Nephron progenitor cell (in vitro differentiated cells): ENCODE measurements at regions not wholly inside any gene's neighbourhood (a gene's known extent, or its start where the extent isn't known, plus 50 kb on each side); places are given as distances from the start of the nearest gene placed in this dataset.

Source experiments
- DNase-seq: peaks from one replicate; pipeline ENCODE4 v3.0.0; 2021
- H3K27ac Mint-ChIP-seq: 2 replicates; pipeline ENCODE4 v1.8.0; 2021; ENCODE audit warnings: mild to moderate bottlenecking, moderate library complexity, mixed read lengths
- H3K27me3 Mint-ChIP-seq: 2 replicates; pipeline ENCODE4 v1.8.0; 2021; ENCODE audit warnings: mild to moderate bottlenecking, low read depth, mixed read lengths; ENCODE audit not compliant: poor library complexity
- H3K36me3 Mint-ChIP-seq: 2 replicates; pipeline ENCODE4 v1.8.0; 2021; ENCODE audit warnings: low read depth, mixed read lengths
- H3K4me1 Mint-ChIP-seq: 2 replicates; pipeline ENCODE4 v1.8.0; 2021; ENCODE audit warnings: mixed read lengths
- H3K4me3 Mint-ChIP-seq: 2 replicates; pipeline ENCODE4 v1.8.0; 2021; ENCODE audit warnings: mild to moderate bottlenecking, moderate library complexity, mixed read lengths
- H3K9me3 Mint-ChIP-seq: 2 replicates; pipeline ENCODE4 v1.8.0; 2021; ENCODE audit warnings: mild to moderate bottlenecking, moderate library complexity, mixed read lengths
- CTCF ChIP-seq: fragments of 200-600 bp; sonication (generic); IDR thresholded peaks from 2 replicates; pipeline ENCODE4 v1.5.0; 2021; ENCODE audit warnings: antibody characterized with exemption

GRCh38 chr20:40262219-40262618, 426.8 kb downstream of the MAFB start:
- H3K27ac Mint-ChIP-seq: no peak overlapping the region
- H3K9me3 Mint-ChIP-seq: no peaks in the 10 kb centered on the region
- H3K36me3 Mint-ChIP-seq: no peaks in the 10 kb centered on the region
- no peak for TF ChIP-seq CTCF
- peaks cover 12% of the 10 kb centered on the region for H3K27me3 Mint-ChIP-seq
- no peak for DNase-seq
- H3K4me3 Mint-ChIP-seq: no peak overlapping the region
- peaks cover 37% of the 10 kb centered on the region for H3K4me1 Mint-ChIP-seq

GRCh38 chr20:40258931-40259330, 430.1 kb downstream of the MAFB start:
- no peak for DNase-seq
- Mint-ChIP-seq H3K27me3 (peaks cover 14% of the 10 kb centered on the region), H3K27ac (no peak overlapping the region), H3K4me1 (peaks cover 37% of the 10 kb centered on the region), H3K4me3 (no peak overlapping the region), H3K9me3 (no peaks in the 10 kb centered on the region), H3K36me3 (no peaks in the 10 kb centered on the region)
- TF ChIP-seq CTCF: no peak

GRCh38 chr20:40257763-40258162, 431.3 kb downstream of the MAFB start:
- H3K4me3 Mint-ChIP-seq: no peak overlapping the region
- no peaks in the 10 kb centered on the region for H3K36me3 Mint-ChIP-seq
- peaks cover 32% of the 10 kb centered on the region for H3K4me1 Mint-ChIP-seq
- peaks cover 10% of the 10 kb centered on the region for H3K27me3 Mint-ChIP-seq
- no peak for DNase-seq
- no peak overlapping the region for H3K27ac Mint-ChIP-seq
- TF ChIP-seq CTCF: no peak
- peaks cover 4% of the 10 kb centered on the region for H3K9me3 Mint-ChIP-seq

GRCh38 chr20:40255365-40255764, 433.7 kb downstream of the MAFB start:
- Mint-ChIP-seq H3K4me1 (peaks cover 19% of the 10 kb centered on the region), H3K36me3 (peaks cover 7% of the 10 kb centered on the region), H3K27me3 (peaks cover 5% of the 10 kb centered on the region), H3K9me3 (peaks cover 14% of the 10 kb centered on the region), H3K4me3 (no peak overlapping the region), H3K27ac (peak overlapping the region; percentile 33)
- TF ChIP-seq CTCF: no peak
- no peak for DNase-seq

GRCh38 chr20:40254023-40254772, 434.8 kb downstream of the MAFB start:
- no peak for DNase-seq
- H3K9me3 Mint-ChIP-seq: peaks cover 19% of the 10 kb centered on the region
- no peak overlapping the region for H3K4me3 Mint-ChIP-seq
- H3K36me3 Mint-ChIP-seq: peaks cover 7% of the 10 kb centered on the region
- no peak overlapping the region for H3K27ac Mint-ChIP-seq
- H3K4me1 Mint-ChIP-seq: peaks cover 19% of the 10 kb centered on the region
- H3K27me3 Mint-ChIP-seq: peaks cover 5% of the 10 kb centered on the region
- no peak for TF ChIP-seq CTCF

GRCh38 chr20:40251284-40251932, 437.6 kb downstream of the MAFB start:
- TF ChIP-seq CTCF: peak; percentile 9
- peaks cover 23% of the 10 kb centered on the region for H3K9me3 Mint-ChIP-seq
- H3K36me3 Mint-ChIP-seq: peaks cover 7% of the 10 kb centered on the region
- peaks cover 19% of the 10 kb centered on the region for H3K4me1 Mint-ChIP-seq
- H3K4me3 Mint-ChIP-seq: no peak overlapping the region
- peak; percentile 16 for DNase-seq
- H3K27me3 Mint-ChIP-seq: peaks cover 2% of the 10 kb centered on the region
- H3K27ac Mint-ChIP-seq: no peak overlapping the region
